Epithelial cell of esophagus (primary cell): ENCODE measurements at regions not wholly inside any gene's neighbourhood (a gene's known extent, or its start where the extent isn't known, plus 50 kb on each side); places are given as distances from the start of the nearest gene placed in this dataset.

Experiments
- DNase-seq: peaks from one replicate; pipeline ENCODE4 v3.0.0; 2010; ENCODE audit warnings: low read depth
- H3K4me3 ChIP-seq: 2 replicates; pipeline ENCODE4 v1.5.1; 2011; ENCODE audit warnings: mild to moderate bottlenecking, low read length, control low read depth
- TF ChIP-seq, protein P1 (sequence below): IDR thresholded peaks from 2 replicates; pipeline ENCODE4 v1.5.1; 2011; ENCODE audit warnings: low read depth, mild to moderate bottlenecking, low read length, control low read depth, inconsistent platforms; ENCODE audit not compliant: insufficient read depth; ENCODE audit errors: missing control alignments

DNA sequence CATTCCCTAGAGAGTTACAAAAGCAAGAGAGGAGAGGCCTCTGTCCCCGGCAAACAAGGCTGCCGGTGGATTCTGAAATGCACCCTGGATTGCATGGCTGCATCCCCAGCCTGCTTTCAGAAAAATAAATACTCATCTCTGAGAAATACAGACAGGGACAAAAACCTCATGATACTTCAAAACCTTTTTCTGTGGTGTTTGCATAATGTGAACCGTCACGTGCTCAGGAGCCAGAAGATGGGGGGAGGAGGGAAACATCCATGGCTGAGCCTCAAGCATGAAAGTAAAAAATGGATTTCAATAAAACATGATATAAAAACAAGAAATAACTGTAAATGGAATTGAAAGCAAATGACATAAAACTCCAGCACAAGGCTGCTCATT is 198.5 kb upstream of the NCAM1 start:
- H3K4me3 ChIP-seq = no peak overlapping the region
- no peak for DNase-seq
- TF ChIP-seq, protein P1, sequence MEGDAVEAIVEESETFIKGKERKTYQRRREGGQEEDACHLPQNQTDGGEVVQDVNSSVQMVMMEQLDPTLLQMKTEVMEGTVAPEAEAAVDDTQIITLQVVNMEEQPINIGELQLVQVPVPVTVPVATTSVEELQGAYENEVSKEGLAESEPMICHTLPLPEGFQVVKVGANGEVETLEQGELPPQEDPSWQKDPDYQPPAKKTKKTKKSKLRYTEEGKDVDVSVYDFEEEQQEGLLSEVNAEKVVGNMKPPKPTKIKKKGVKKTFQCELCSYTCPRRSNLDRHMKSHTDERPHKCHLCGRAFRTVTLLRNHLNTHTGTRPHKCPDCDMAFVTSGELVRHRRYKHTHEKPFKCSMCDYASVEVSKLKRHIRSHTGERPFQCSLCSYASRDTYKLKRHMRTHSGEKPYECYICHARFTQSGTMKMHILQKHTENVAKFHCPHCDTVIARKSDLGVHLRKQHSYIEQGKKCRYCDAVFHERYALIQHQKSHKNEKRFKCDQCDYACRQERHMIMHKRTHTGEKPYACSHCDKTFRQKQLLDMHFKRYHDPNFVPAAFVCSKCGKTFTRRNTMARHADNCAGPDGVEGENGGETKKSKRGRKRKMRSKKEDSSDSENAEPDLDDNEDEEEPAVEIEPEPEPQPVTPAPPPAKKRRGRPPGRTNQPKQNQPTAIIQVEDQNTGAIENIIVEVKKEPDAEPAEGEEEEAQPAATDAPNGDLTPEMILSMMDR = no peak

DNA sequence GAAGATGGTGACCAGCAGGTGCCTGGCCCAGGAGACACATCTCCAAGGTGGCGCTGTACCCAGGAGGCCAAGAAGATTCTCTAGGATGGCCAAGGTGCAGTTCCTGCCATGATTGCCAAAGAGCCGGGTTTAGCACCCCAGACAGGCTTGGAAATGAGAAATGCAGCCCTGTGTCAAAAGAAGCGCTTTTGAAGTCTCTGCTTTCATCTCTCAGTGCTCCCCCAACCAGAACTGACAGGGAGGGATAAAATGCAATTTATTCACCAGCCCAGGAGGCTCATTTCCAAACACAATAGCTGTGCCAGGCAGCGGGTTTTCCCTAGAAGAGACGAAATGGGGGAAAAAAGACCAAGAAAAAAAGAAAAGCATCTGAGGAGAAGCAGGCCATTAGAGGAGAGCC is 195.9 kb upstream of the NCAM1 start:
- H3K4me3 ChIP-seq = no peak overlapping the region
- DNase-seq = no peak
- TF ChIP-seq, protein P1 = no peak

DNA sequence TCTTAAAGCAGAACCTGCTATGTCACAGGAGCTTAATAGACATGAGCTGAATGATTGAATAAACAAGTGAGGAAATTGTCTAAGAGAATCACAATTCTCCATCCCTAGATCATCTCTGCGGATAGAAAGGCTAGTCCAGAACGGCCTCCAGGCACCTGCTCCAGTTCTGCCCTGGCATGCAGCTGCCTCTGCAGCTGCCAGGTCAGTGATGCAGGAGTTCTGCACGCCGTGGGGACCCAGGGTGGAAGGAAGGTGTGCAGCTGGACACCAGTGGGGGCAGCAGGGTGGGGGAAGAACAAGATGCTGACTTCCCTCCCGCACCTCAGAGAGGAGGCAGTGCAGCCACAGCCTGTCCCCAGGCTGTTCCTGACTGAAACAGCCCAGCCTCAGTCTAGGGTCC is 192.1 kb upstream of the NCAM1 start:
- DNase-seq = no peak
- TF ChIP-seq, protein P1 = no peak
- H3K4me3 ChIP-seq = no peak overlapping the region

DNA sequence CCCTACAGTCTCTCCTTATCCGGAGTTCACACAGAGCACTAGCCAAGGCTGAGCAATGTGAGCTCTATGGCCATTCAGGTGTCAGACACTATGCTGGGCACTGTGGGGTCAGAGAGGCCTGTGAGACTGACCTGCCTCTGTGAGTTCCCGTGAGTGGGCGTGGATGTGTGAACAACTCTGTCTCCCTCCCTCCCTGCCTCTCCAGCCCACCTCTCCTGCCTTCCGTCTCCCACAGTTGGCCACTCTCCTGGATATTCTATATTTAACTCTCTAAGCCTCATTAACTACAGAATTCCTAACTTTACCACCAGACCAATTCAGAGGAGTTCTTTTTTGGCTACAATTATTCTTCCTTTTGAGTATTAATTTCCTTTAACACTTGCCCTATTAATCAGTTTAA is 191.6 kb upstream of the NCAM1 start:
- TF ChIP-seq, protein P1 = no peak
- DNase-seq = no peak
- no peak overlapping the region for H3K4me3 ChIP-seq

DNA sequence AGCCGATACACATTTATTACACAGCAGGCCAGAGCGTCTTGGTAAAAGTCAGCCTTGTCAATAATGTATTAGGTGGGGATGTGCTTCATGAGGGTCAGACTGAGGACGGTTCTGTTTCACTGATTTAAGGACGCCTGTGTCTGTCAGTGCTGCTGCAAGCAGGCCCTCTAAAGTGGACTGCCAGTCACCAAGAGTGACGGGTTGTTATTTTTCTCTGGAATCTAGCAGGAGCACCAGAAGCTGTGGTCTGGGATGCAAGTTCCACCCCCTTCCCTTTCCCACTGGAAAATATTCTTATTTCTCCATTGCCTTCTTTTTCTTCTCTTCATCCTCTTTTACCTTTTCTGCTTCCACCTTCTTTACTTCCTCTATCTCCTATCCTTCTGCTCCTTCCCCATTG is 191.2 kb upstream of the NCAM1 start:
- TF ChIP-seq, protein P1 = no peak
- H3K4me3 ChIP-seq = no peak overlapping the region
- DNase-seq = no peak

DNA sequence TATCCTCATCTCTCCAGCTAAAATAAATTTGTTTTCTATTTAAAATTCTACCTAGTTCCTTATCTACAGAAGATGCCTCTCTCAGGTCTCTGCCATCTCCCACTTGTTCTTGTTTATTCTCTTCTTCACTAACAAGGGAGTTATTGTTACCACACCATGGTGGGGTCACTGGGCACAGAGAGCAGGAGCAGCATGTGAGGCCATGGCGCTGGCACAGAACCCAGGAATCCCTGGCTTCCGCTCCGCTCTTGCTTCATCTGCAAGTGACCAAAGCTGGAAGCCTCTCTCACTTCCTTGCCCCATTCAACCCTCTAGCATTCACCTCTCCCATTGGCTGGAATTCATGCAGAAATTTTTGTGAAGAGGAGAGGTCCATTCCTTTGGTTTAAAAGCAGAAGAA is 190.7 kb upstream of the NCAM1 start:
- TF ChIP-seq, protein P1 = no peak
- no peak overlapping the region for H3K4me3 ChIP-seq
- no peak for DNase-seq

DNA sequence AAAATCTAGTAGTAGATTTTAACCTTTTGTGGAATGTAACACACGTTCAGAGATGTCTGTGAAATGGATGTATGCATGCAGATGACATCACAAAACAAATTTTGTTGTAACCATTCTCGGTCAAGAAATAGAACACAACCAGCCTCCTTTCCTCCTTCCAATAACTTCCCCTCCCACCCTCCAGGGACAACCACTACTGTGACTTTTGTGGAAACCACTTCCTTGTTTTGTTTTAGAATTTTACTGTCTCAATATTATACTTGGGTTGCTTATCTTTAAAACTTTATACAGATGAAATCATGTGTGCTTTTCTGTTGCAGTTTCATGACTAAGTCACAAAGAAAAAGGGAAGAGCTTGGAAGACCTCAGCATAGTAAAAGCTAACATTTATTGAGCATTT is 189.4 kb upstream of the NCAM1 start:
- DNase-seq = no peak
- no peak overlapping the region for H3K4me3 ChIP-seq
- TF ChIP-seq, protein P1 = no peak
